Calu3 (cell line): ENCODE measurements at regions not wholly inside any gene's neighbourhood (a gene's known extent, or its start where the extent isn't known, plus 50 kb on each side); places are given as distances from the start of the nearest gene placed in this dataset.

Experiments
- BruUV-seq: library from RNA; stranded (reverse); fragments of 400-500 nt; replicated peaks from 2 replicates; lab custom pipeline; 2021; lab: Mats Ljungman, UMichigan
- CTCF ChIA-PET: fragments of 300-600 bp; sonication (Branson Sonifier 250); formaldehyde crosslinking; loops from one replicate; lab custom pipeline; 2022; ENCODE audit warnings: antibody characterized with exemption; lab: Charles Lee
- DNase-seq: peaks from one replicate; pipeline ENCODE4 v3.0.0; 2022
- H3K27ac Mint-ChIP-seq: one replicate; pipeline ENCODE4 v1.8.0; 2022; ENCODE audit warnings: mixed read lengths; ENCODE audit not compliant: unreplicated experiment
- H3K27me3 Mint-ChIP-seq: one replicate; pipeline ENCODE4 v1.8.0; 2022; ENCODE audit warnings: mixed read lengths; ENCODE audit not compliant: unreplicated experiment
- H3K36me3 Mint-ChIP-seq: one replicate; pipeline ENCODE4 v1.8.0; 2022; ENCODE audit warnings: mild to moderate bottlenecking, moderate library complexity, mixed read lengths; ENCODE audit not compliant: insufficient read depth, unreplicated experiment
- H3K4me1 Mint-ChIP-seq: one replicate; pipeline ENCODE4 v1.8.0; 2022; ENCODE audit warnings: mild to moderate bottlenecking, low read depth, mixed read lengths; ENCODE audit not compliant: unreplicated experiment
- H3K4me3 Mint-ChIP-seq: one replicate; pipeline ENCODE4 v1.8.0; 2022; ENCODE audit warnings: mild to moderate bottlenecking, low read depth, moderate library complexity, mixed read lengths; ENCODE audit not compliant: unreplicated experiment
- H3K9me3 Mint-ChIP-seq: one replicate; pipeline ENCODE4 v1.8.0; 2022; ENCODE audit warnings: low read depth, mixed read lengths; ENCODE audit not compliant: unreplicated experiment
- intact Hi-C: fragments of 100-400 bp; cut with micrococcal nuclease; formaldehyde crosslinking; loops from one replicate; pipeline ENCODE4 v1.10.0; 2022; ENCODE audit not compliant: unreplicated experiment
- TF ChIP-seq, protein P1 (sequence below): fragments of 200-600 bp; IDR thresholded peaks from one replicate; pipeline ENCODE4 v1.8.0; 2022; ENCODE audit warnings: antibody characterized with exemption; ENCODE audit not compliant: unreplicated experiment

DNA sequence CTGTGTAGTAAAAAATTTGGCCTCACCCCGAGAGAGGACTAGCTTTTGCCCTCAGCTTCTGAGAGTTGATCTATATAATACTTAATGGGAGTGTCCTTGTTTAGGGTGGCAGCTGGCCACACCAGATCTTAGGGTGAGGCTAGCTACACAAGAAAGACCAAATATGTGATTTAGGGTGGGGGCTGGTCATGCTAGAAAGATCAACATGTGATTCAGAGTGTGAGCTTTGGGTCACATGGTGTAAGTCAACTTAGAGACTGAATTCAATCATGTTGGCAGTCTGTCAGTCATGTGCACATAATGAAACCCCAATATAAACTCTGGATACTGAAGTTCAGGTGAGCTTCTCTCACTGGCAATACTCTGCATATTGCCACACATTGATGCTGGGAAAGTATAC, 120.7 kb upstream of the DAZL start:
- intact Hi-C loops = no loop called here
- Mint-ChIP-seq H3K27me3 (no peaks in the 10 kb centered on the region), H3K4me1 (peaks cover 14% of the 10 kb centered on the region), H3K9me3 (peaks cover 4% of the 10 kb centered on the region), H3K27ac (no peak overlapping the region), H3K4me3 (no peak overlapping the region), H3K36me3 (peaks cover 5% of the 10 kb centered on the region)
- CTCF ChIA-PET = no interaction called here
- TF ChIP-seq, protein P1, sequence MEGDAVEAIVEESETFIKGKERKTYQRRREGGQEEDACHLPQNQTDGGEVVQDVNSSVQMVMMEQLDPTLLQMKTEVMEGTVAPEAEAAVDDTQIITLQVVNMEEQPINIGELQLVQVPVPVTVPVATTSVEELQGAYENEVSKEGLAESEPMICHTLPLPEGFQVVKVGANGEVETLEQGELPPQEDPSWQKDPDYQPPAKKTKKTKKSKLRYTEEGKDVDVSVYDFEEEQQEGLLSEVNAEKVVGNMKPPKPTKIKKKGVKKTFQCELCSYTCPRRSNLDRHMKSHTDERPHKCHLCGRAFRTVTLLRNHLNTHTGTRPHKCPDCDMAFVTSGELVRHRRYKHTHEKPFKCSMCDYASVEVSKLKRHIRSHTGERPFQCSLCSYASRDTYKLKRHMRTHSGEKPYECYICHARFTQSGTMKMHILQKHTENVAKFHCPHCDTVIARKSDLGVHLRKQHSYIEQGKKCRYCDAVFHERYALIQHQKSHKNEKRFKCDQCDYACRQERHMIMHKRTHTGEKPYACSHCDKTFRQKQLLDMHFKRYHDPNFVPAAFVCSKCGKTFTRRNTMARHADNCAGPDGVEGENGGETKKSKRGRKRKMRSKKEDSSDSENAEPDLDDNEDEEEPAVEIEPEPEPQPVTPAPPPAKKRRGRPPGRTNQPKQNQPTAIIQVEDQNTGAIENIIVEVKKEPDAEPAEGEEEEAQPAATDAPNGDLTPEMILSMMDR = no peak
- DNase-seq = no peak
- no TSS peak for BruUV-seq

DNA sequence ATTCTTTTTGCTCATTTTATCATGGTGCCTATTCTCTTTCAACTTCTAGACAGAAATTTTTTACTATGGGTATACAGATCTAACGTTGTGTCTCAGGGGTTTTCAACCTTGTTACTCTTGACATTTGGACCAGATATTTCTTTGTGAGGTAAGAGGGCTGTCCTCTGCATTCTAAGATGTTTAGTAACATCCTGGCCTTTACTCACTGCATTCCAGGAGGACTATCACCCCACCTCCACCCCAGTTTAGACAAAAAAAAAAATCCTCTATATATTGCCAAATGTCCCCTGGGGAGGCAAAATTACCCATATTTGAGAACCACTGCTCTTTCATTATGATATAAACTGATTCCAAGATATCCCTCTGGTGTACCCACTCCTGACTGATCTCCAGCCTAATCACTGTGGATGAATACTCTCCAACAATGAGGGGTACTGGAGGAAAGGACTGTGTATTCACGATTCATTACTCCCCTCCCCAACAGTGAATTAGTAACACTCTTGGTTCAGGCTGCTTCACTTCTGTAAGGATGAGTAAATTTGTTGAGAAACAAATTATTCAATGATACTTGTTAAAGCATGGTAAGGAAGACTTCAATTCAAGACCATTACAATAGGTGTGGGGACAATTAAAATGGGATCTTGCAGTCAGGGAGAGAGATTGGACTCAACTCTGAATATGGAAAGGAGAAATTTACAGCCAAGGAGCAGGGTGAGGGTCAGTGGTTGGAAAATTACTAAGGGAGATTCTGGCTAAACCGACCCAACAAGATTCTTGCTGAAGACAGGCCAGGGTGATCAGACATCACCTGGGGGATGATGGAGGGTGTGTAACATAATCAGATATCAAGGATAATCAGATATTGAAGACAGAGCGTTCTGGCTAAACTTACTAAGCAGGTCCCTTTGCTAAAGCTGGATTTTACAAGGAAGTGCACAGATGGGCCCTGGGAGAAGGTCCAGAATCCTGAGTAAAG, 123.8 kb upstream of the DAZL start:
- H3K9me3 Mint-ChIP-seq = peaks cover 8% of the 10 kb centered on the region
- CTCF ChIA-PET = no interaction called here
- TF ChIP-seq, protein P1 = no peak
- H3K27me3 Mint-ChIP-seq = no peaks in the 10 kb centered on the region
- no peak overlapping the region for H3K4me3 Mint-ChIP-seq
- intact Hi-C loops = no loop called here
- peaks cover 6% of the 10 kb centered on the region for H3K4me1 Mint-ChIP-seq
- no peak overlapping the region for H3K27ac Mint-ChIP-seq
- DNase-seq = no peak
- no TSS peak for BruUV-seq
- H3K36me3 Mint-ChIP-seq = no peaks in the 10 kb centered on the region

DNA sequence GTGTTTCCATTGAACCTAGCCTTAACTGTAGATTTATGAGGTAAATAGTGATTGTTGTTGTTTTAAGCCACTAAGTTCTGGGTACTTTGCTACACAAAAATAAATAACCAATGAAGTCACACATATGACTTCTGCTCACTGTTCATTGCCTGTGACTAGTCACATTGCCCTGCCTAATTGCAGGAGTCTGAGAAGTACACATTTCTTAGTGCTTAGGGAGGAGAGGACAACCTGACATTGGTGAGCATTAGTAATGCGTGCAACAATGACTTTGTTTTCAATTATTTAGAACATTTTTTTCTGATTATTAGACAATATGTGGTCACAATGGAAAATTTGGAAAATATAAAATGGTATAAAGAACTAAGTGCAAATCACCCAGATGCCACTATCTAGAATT, 133.2 kb upstream of the DAZL start:
- CTCF ChIA-PET = no interaction called here
- H3K36me3 Mint-ChIP-seq = no peaks in the 10 kb centered on the region

DNA sequence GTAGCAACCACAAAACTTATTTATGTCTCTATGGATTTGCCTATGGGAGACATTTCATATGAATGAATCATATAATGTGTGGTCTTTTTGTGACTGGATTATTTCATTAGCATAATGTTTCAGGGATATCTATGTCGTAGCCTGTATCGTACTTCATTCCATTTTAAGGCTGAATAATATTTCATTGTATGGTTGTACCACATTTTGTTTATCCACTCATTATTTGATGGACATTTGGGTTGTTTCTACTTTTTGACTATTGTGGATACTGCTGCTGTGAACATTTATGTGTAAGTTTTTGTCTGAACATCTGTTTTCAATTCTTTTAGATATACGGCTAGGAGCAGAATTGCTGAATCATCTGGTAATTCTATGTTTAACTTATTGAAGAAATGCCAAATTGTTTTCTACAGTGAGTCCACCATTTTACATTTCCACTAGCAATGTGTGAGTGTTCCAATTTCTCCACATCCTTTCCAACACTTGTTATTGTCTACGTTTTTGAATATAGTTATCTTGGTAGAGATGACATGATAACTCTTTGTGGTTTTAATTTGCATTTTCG, 134.4 kb upstream of the DAZL start:
- BruUV-seq = no TSS peak
- Mint-ChIP-seq H3K27me3 (no peaks in the 10 kb centered on the region), H3K4me1 (no peaks in the 10 kb centered on the region), H3K9me3 (peaks cover 3% of the 10 kb centered on the region), H3K36me3 (no peaks in the 10 kb centered on the region), H3K4me3 (no peak overlapping the region), H3K27ac (no peak overlapping the region)
- no peak for DNase-seq
- intact Hi-C loops = no loop called here
- TF ChIP-seq, protein P1 = no peak
- CTCF ChIA-PET = interaction anchor here (0.6 kb wide), 2 partner anchors 38 to 65 kb away, joined by 3 to 4 read pairs; no protein-coding TSS in a partner anchor

More for the DNA sequence above, 133.2 kb upstream of the DAZL start:
- no peaks in the 10 kb centered on the region for H3K27me3 Mint-ChIP-seq
- intact Hi-C loops = no loop called here
- no peak for DNase-seq
- H3K27ac Mint-ChIP-seq = no peak overlapping the region
- H3K9me3 Mint-ChIP-seq = peaks cover 3% of the 10 kb centered on the region
- BruUV-seq = no TSS peak
- TF ChIP-seq, protein P1 = no peak
- no peaks in the 10 kb centered on the region for H3K4me1 Mint-ChIP-seq
- no peak overlapping the region for H3K4me3 Mint-ChIP-seq
